Right atrium auricular region (tissue), 2 donors: ENCODE measurements at regions not wholly inside any gene's neighbourhood (a gene's known extent, or its start where the extent isn't known, plus 50 kb on each side); places are given as distances from the start of the nearest gene placed in this dataset.

ENCODE experiments used
- DNase-seq: peaks from one replicate; pipeline ENCODE4 v3.0.0-alpha.2; 2019; ENCODE audit warnings: low spot score
- H3K27ac ChIP-seq, 2 donors: fragments of 200-600 bp; sonication (generic); 1 replicate in 1 of 2; 2 replicates in 1 of 2; pipeline ENCODE4 v1.5.1; 2016 to 2019
- H3K27me3 ChIP-seq, 2 donors: fragments of 200-600 bp; sonication (generic); one replicate each; pipeline versions ENCODE4 v1.5.1 to v1.6.0; 2017 to 2019
- H3K36me3 ChIP-seq: fragments of 200-600 bp; sonication (generic); one replicate; pipeline ENCODE4 v1.5.1; 2016
- H3K4me1 ChIP-seq, 2 donors: fragments of 200-600 bp; sonication (generic); one replicate each; pipeline versions ENCODE4 v1.5.1 to v1.6.0; 2017 to 2019
- H3K4me3 ChIP-seq, 2 donors: fragments of 200-600 bp; sonication (generic); 1 replicate in 1 of 2; 2 replicates in 1 of 2; pipeline ENCODE4 v1.5.1; 2017 to 2019; ENCODE audit warnings: mild to moderate bottlenecking in 1 of 2, moderate library complexity in 1 of 2
- H3K9me3 ChIP-seq, 2 donors: fragments of 200-600 bp; sonication (generic); one replicate each; pipeline ENCODE4 v1.5.1; 2019
- TF ChIP-seq, protein P1 (sequence below), 2 donors: fragments of 200-600 bp; sonication (generic); IDR thresholded peaks; one replicate each; pipeline ENCODE4 v1.5.1; 2019; ENCODE audit warnings: antibody characterized with exemption in 2 of 2

DNA sequence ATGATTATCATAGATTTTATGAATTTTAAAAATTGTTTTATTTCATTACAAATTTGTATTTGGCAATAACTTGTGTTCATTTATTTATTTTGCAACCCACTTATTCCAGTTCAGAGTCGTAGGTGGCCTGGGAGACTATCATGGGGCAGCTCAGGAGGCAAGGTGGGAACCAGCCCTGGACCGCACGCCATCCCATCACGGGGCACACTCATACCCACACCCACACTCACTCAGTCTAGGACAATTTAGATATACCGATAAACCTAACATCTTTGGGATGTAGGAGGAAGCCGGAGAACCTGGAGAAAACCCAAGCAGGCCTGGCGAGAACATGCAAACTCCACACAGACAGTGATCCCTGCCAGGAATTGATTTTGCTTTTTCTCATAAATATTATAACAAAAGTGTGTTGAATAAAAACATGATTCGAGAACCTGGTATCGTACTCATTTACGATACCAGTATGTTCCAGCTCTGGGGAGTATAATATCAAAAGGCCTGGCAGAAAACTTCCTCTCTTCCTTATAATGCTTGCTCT is 205.3 kb downstream of the NFKBIZ start:
- H3K27me3 ChIP-seq: no peaks in the 10 kb centered on the region
- H3K4me3 ChIP-seq: no peak overlapping the region
- H3K9me3 ChIP-seq: no peaks in the 10 kb centered on the region
- no peak for DNase-seq
- no peaks in the 10 kb centered on the region for H3K4me1 ChIP-seq
- TF ChIP-seq, protein P1, sequence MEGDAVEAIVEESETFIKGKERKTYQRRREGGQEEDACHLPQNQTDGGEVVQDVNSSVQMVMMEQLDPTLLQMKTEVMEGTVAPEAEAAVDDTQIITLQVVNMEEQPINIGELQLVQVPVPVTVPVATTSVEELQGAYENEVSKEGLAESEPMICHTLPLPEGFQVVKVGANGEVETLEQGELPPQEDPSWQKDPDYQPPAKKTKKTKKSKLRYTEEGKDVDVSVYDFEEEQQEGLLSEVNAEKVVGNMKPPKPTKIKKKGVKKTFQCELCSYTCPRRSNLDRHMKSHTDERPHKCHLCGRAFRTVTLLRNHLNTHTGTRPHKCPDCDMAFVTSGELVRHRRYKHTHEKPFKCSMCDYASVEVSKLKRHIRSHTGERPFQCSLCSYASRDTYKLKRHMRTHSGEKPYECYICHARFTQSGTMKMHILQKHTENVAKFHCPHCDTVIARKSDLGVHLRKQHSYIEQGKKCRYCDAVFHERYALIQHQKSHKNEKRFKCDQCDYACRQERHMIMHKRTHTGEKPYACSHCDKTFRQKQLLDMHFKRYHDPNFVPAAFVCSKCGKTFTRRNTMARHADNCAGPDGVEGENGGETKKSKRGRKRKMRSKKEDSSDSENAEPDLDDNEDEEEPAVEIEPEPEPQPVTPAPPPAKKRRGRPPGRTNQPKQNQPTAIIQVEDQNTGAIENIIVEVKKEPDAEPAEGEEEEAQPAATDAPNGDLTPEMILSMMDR (IDR thresholded peaks at IDR 0.05): no peak
- H3K36me3 ChIP-seq: no peaks in the 10 kb centered on the region
- no peak overlapping the region for H3K27ac ChIP-seq

DNA sequence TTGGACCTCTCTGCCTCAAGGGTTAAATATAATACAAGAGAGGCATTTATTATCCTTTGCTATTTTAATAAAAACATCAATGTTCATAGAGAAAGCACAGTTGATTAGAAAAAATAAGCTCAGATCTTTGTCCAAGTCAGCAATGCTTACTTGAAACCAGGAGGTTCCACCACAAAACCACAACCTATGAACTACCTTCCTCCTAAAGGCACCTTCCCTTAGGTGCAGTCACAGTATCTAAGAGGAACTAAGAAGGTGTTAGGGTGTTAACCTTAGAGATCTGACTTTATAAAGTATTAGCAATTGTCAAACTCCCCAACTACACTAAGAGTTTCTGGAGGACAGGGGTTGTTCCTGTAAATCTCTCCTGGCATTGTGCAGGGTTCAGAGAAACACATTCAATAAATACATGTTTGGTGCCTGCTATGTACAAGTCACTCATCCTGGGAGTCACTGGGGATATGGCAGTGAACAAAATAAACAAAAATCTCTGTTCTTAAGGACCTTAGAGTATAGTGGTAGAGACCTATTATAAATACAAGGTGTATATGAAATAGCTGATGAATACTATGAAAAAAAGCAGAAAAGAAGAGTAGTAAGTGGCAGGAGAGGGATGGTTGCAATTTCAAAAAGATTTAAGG is 208.6 kb downstream of the NFKBIZ start:
- TF ChIP-seq, protein P1 (IDR thresholded peaks at IDR 0.05): no peak
- Histone ChIP-seq H3K27ac (no peak overlapping the region), H3K27me3 (no peaks in the 10 kb centered on the region), H3K9me3 (no peaks in the 10 kb centered on the region), H3K4me1 (no peaks in the 10 kb centered on the region), H3K36me3 (no peaks in the 10 kb centered on the region), H3K4me3 (no peak overlapping the region)
- no peak for DNase-seq

DNA sequence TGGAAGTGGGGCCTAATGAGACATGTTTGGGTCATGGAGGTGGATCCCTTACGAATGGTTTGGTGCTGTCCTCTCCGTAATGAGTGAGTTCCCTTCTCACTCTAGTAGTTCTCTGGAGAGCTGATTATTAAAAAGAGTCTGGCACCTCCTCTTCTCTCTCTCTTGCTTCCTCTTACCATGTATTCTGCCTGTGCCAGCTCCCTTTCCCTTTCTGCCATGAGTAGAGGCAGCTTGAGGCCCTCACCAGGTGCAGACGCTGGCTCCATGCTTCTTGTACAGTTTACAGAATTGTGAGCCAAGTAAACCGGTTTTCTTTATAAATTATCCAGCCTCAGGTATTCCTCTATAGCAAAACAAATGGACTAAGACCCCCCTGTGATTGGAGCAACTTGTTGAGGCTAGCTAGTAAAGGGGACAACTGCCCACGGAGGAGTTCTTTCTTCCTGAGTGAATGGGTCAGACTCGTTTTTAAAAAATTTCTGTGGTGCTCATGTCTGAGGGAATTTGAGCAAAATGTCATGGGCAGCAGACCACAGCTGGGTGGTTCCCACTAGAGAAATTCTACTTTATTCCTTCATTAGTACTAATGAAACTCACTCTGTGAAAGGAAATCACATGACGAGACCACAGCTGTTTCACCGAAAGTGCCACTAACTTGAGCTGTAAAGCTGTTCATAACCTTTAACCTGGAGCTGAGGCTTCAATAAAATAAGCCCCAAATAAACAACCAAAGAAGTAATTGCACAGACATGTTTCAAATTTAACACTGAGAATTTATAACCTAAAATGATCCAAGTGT is 210.0 kb downstream of the NFKBIZ start:
- H3K4me3 ChIP-seq: no peak overlapping the region
- H3K36me3 ChIP-seq: no peaks in the 10 kb centered on the region
- H3K9me3 ChIP-seq: no peaks in the 10 kb centered on the region
- TF ChIP-seq, protein P1 (IDR thresholded peaks at IDR 0.05): no peak
- H3K4me1 ChIP-seq: no peaks in the 10 kb centered on the region
- H3K27ac ChIP-seq: no peak overlapping the region
- no peak for DNase-seq
- H3K27me3 ChIP-seq: no peaks in the 10 kb centered on the region

DNA sequence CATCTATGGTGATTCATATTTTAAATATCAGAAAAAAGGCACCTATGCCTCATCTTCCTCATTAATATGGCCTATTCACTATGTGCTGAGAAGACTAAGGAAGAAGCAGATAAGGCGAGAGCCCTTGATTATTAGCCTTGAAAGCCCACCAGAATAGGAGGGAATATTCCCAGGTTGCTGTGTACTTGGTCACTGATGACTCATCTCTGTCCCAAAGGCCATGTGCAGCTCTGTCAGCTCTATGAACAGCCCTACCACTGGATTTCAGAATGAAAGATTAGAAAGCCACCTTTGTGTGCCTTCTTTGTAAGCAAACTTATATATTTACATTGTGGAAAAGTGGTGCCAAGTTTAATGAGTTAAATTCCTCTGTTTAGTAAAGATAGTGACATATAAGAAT is 211.5 kb downstream of the NFKBIZ start:
- H3K9me3 ChIP-seq: no peaks in the 10 kb centered on the region
- H3K4me1 ChIP-seq: no peaks in the 10 kb centered on the region
- DNase-seq: no peak
- no peaks in the 10 kb centered on the region for H3K36me3 ChIP-seq
- no peaks in the 10 kb centered on the region for H3K27me3 ChIP-seq
- H3K27ac ChIP-seq: no peak overlapping the region
- H3K4me3 ChIP-seq: no peak overlapping the region
- TF ChIP-seq, protein P1 (IDR thresholded peaks at IDR 0.05): no peak

DNA sequence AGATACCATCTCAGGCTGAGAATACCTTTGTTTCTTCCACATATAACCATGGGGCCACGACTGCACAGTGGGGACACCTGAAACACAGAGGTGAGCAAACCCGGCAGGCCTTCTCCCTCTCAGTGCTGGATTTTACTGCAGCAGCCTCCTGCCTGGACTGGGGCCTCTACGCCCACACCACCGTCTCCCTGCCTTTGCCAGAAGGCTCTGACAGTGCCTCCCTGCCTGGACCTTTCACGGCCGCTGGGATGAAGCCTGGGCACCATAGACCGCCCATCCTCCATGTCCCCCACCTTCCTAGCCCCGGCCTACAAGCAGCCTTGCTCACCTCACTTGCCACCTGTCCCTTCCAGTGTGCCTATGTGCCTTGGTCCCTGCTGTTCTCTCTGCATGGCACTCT is 214.3 kb downstream of the NFKBIZ start:
- TF ChIP-seq, protein P1 (IDR thresholded peaks at IDR 0.05): no peak

More for the DNA sequence above, 214.3 kb downstream of the NFKBIZ start:
- Histone ChIP-seq H3K36me3 (no peaks in the 10 kb centered on the region), H3K4me3 (no peak overlapping the region), H3K4me1 (no peaks in the 10 kb centered on the region), H3K9me3 (no peaks in the 10 kb centered on the region), H3K27me3 (no peaks in the 10 kb centered on the region), H3K27ac (no peak overlapping the region)
- DNase-seq: no peak
